ENCODE measurements at regions not wholly inside any gene's neighbourhood (a gene's known extent, or its start where the extent isn't known, plus 50 kb on each side); places are given as distances from the start of the nearest gene placed in this dataset.

GRCh38 chr10:2891073-2891769, 176.1 kb upstream of the PFKP start:
- TF ChIP-seq, protein P1, sequence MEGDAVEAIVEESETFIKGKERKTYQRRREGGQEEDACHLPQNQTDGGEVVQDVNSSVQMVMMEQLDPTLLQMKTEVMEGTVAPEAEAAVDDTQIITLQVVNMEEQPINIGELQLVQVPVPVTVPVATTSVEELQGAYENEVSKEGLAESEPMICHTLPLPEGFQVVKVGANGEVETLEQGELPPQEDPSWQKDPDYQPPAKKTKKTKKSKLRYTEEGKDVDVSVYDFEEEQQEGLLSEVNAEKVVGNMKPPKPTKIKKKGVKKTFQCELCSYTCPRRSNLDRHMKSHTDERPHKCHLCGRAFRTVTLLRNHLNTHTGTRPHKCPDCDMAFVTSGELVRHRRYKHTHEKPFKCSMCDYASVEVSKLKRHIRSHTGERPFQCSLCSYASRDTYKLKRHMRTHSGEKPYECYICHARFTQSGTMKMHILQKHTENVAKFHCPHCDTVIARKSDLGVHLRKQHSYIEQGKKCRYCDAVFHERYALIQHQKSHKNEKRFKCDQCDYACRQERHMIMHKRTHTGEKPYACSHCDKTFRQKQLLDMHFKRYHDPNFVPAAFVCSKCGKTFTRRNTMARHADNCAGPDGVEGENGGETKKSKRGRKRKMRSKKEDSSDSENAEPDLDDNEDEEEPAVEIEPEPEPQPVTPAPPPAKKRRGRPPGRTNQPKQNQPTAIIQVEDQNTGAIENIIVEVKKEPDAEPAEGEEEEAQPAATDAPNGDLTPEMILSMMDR (IDR thresholded peaks at IDR 0.05), result no peak
- TF ChIP-seq POLR2A (IDR thresholded peaks at IDR 0.05), result no peak
- TF ChIP-seq EP300 (IDR thresholded peaks at IDR 0.05), result no peak
- Histone ChIP-seq H3K9me3 (no peaks in the 10 kb centered on the region), H3K27me3 (no peaks in the 10 kb centered on the region), H3K27ac (no peak overlapping the region), H3K4me1 (ENCODE audit: insufficient read depth) (no peaks in the 10 kb centered on the region), H3K4me3 (no peak overlapping the region), H3K36me3 (no peaks in the 10 kb centered on the region)
- WGBS, 3 donors, result 70 to 73% (median 70%) methylated on average over 14 of the region's 14 CpGs
- no peak for DNase-seq
- intact Hi-C loops (cut with DNase I), result no loop called here

DNA sequence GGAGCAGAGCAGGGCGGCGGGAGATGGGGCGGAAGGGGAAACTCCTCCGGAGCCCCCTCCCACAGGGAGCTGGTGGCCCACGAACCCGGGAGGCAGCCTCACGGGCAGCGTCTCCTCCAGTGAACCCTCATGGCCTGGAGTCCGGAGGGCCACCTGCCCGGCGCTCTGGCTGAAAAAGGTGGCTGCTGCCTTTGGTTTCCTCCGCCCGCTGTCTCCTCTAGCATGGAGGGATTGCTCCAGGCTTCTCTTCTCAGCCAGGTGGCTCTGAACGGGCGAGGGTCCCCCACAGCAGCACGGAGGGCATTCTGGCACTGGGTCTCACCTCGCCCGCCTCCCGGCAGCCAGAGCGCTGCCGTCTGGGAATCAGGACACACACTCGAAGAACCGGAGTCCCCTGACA, 177.3 kb upstream of the PFKP start:
- 88 to 94% (median 93%) methylated on average over 17 to 23 of the region's 23 CpGs for WGBS, 3 donors
- Histone ChIP-seq H3K4me3 (no peak overlapping the region), H3K27me3 (no peaks in the 10 kb centered on the region), H3K36me3 (no peaks in the 10 kb centered on the region), H3K27ac (no peak overlapping the region), H3K9me3 (no peaks in the 10 kb centered on the region), H3K4me1 (ENCODE audit: insufficient read depth) (no peaks in the 10 kb centered on the region)
- no peak for DNase-seq
- TF ChIP-seq EP300 (IDR thresholded peaks at IDR 0.05) (no peak), POLR2A (IDR thresholded peaks at IDR 0.05) (no peak)
- TF ChIP-seq, protein P1 (IDR thresholded peaks at IDR 0.05), result no peak
- intact Hi-C loops (cut with DNase I), result no loop called here

DNA sequence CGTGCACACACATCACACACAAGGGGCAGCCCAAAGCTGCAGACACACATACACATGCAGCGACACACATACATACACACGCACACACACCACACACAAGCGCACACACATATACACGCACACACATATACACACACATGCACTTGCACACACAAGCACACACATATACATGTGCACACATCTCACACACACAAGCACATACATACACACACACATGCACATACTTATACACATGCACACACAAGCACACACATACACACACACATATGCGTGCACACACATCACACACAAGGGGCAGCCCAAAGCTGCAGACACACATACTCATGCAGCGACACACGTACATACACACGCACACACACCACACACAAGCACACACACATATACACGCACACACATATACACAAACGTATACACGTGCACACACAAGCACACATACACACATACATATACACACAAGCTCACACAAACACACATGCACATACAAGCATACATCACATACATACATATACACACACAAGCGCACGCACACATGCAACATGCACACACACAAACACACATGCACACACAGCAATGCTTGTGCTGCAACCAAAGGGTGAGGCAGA, 178.8 kb upstream of the PFKP start:
- H3K4me1 ChIP-seq (ENCODE audit: insufficient read depth), result no peaks in the 10 kb centered on the region
- WGBS, 3 donors, result 95 to 97% (median 95%) methylated on average over 14 of the region's 14 CpGs
- no peaks in the 10 kb centered on the region for H3K9me3 ChIP-seq
- H3K4me3 ChIP-seq, result no peak overlapping the region
- H3K36me3 ChIP-seq, result no peaks in the 10 kb centered on the region
- no peaks in the 10 kb centered on the region for H3K27me3 ChIP-seq
- no peak for DNase-seq
- H3K27ac ChIP-seq, result no peak overlapping the region
- intact Hi-C loops (cut with DNase I), result loop anchor here in 1 of 4 donors (2.0 kb wide), 1 partner anchor 526 kb away; no protein-coding TSS in a partner anchor
- TF ChIP-seq, protein P1 (IDR thresholded peaks at IDR 0.05), result no peak
- no peak for TF ChIP-seq EP300 (IDR thresholded peaks at IDR 0.05)
- TF ChIP-seq POLR2A (IDR thresholded peaks at IDR 0.05), result no peak

DNA sequence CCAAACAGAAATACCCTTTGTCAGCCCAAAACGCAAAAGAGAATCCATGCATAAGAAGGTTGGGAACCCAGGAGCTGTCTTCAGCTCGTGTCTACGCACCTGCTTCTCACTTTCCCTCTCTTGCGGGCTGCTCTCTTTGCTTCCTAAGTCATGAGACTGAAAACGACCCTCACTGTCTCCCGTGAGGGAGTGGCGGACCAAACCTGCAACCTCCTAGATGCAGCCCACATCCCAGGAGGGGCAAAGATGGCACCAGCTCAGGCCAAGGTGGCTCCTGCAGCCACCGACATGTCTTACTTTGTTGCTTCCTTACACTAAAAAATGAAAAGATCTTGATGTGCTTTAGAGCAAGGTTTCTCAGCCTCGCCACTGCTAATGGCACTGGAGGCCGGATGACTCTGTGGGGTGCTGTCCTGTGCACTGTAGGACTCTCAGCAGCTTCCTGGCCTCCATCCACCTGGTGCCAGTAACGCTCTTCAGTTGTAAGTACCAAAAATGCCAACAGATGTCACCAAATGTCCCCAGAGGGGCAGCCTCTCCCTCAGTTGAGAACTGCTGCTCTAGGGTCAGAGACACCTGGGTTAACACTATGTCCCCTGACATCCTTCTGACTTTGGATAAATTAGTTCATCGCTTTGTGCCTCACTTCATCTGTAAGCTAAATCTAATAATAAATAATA, 179.8 kb upstream of the PFKP start:
- intact Hi-C loops (cut with DNase I), result loop anchor here in 1 of 4 donors (2.0 kb wide), 1 partner anchor 525 kb away; no protein-coding TSS in a partner anchor
- no peaks in the 10 kb centered on the region for H3K4me1 ChIP-seq (ENCODE audit: insufficient read depth)
- H3K36me3 ChIP-seq, result no peaks in the 10 kb centered on the region
- no peaks in the 10 kb centered on the region for H3K9me3 ChIP-seq
- TF ChIP-seq EP300 (IDR thresholded peaks at IDR 0.05), result no peak
- TF ChIP-seq POLR2A (IDR thresholded peaks at IDR 0.05), result no peak
- TF ChIP-seq, protein P1 (IDR thresholded peaks at IDR 0.05), result no peak
- no peak overlapping the region for H3K27ac ChIP-seq
- DNase-seq, result no peak
- 72 to 81% (median 80%) methylated on average over 12 of the region's 12 CpGs for WGBS, 3 donors
- H3K4me3 ChIP-seq, result no peak overlapping the region
- H3K27me3 ChIP-seq, result no peaks in the 10 kb centered on the region
